Pons (tissue), 1 donor: ENCODE measurements at regions not wholly inside any gene's neighbourhood (a gene's known extent, or its start where the extent isn't known, plus 50 kb on each side); places are given as distances from the start of the nearest gene placed in this dataset.
"Not testable (repeated sequence)": the region's sequence is repeated elsewhere in the genome, so short reads cannot be mapped to it uniquely, and the experiment has no call there.

Experiments
- DNase-seq: peaks from one replicate; pipeline ENCODE4 v3.0.0-alpha.2; 2016; ENCODE audit warnings: low spot score

- no peak for DNase-seq
Measured at GRCh38 chr10:118465300-118465874, 123.3 kb upstream of the FAM204A start.

GRCh38 chr10:118463740-118464139 lies 121.6 kb upstream of the FAM204A start:
- DNase-seq = no peak

DNA sequence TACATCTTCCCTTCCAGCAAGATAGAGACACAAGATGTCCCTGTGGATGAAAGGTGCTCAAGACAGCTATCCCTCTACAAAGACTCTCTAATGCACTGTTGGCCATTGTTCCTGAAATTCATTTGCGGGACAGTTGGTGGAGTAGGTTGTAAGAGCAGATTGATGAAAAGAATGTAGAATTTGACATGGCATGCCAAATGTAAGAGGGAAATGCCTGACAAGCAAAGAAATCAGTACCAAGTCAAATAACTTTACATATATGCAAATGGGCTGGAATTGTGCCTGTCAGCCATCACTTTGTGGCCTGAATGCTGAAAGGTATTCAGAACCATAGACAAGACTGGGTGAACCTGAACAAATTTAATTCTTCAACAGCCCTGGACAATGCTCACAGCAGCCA lies 120.3 kb upstream of the FAM204A start:
- DNase-seq = no peak

DNA sequence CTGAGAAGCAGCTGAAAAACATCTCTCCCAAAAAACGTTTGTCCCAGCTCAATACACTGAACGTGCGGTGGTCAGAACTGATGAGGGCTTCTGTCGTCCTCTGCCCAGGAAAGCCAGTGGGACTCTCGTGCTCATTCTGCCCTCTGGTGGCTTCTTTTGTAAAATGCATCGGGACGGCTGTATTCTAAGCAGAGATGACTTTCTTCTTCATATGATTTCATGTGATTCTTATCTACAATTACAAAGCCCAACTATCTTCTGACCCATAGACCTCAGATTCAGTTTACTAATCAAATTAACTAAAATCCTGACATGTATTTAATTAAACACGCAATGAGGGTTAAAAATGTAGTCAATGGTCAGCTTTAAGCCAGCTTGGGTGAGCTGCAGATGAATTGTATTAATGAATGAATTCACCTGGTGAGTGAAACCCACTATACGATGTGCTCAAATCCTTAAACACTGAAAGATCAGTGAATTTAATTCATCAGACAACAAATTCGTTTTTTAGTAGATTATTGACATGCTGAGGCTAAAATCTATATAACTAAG lies 117.6 kb upstream of the FAM204A start:
- DNase-seq = peak; percentile 70

GRCh38 chr10:118458957-118459641 lies 117.0 kb upstream of the FAM204A start:
- DNase-seq = no peak

DNA sequence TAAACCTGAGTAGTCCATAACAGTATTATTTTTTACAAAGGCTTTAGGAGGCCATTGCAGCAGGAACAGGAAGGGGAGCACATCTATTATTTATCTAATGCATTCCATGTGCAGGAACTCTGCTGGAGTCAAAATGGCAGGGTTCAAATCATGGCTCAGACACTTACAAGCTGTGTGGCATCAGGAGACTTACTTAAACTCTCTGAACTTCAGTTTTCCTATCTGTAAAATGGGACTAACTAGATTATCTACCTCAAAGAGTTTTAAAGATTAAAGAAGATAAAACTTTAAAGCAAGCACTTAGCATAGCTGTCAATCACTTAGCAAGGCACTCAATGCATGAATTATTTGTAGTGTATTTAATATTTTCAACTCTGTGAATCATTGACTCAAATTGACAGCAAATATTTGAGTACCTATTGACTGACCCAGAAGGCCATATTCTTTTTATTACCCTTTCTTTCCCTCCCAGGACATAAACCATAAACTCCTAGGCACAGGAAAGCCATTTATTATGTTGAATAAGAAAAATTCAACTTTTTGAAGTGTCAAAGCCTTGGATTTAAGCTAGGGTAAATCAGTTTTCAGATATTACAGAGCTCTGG lies 115.8 kb upstream of the FAM204A start:
- DNase-seq = no peak

GRCh38 chr10:118455181-118455695 lies 113.1 kb upstream of the FAM204A start:
- no peak for DNase-seq

DNA sequence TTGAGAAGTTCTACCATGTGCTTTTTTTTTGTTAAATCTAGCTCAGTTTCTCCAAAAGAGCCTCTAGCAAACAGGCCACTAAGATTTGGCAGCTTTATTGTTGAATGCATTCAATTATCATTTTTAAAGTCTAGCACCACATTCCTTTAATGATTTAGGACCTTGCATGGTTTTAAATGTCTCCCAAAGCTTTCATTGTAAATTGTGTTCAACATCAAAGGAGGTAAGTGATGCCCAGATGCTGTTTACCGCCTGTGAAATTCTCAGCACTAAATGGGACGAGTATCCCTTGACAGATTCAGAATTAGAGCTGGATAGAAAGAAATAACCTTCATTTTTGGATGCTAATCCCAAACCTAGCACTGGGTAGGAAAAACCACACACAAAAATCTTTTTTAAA lies 112.1 kb upstream of the FAM204A start:
- DNase-seq = no peak

DNA sequence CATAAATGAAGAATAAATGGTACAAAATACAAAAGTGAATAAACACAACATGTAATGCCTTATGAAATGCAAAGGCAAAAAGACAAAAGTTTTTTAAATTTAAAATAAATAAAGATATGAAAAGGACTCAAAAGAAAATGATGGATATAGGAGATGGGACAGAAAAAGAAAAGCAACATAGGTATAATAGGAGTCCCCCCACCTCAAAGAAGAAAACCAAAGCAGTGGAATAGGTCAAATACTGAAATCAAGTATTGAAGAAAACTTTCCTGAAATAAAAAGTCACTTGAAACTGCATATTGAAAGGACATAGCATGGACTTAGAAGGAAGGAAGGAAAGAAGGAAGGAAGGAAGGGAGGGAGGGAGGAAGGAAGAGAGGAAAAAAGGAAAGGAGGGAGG lies 110.0 kb upstream of the FAM204A start:
- DNase-seq = no peak

DNA sequence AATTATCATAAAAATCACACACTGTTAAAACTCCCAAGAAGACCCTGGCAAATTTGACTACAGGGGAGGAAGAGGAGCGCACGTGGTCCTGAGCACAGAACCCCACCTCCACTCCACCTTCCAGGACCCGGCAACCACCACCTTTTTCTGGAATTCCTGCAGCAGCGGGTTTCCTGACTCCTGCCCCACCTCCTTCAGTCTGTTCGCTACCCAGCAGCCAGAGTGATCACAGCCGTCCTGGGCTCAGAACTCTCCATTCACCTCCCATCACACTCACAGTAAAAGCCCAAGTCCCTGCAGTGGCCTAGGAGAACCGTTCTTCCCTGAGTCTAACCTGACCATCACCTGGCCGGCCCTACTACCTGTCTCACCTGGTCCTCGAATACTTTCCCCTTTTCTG lies 107.4 kb upstream of the FAM204A start:
- no peak for DNase-seq

GRCh38 chr10:118448744-118449143 lies 106.6 kb upstream of the FAM204A start:
- DNase-seq = no peak

- DNase-seq = peak; percentile 14
Measured at GRCh38 chr10:118447478-118448270, 105.5 kb upstream of the FAM204A start.

GRCh38 chr10:118445535-118445934 lies 103.4 kb upstream of the FAM204A start:
- no peak for DNase-seq

DNA sequence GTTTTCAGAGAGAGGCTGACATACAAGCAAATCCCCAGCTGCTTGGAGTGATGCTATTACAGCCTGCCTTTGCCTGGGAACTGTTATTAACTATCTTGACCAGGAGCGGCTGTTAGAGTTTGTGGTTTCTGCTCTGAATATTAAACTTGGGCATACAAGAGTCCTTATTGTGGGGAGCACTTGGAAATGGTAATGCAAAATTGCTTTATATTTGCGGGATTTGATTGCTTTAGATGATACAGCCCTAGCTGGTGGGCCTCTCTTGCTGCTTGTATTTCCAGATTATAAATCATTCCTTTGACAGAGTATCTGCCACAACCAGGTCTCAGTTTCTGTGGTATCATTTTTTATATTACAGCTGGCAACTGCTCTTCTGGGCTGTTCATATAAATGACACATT lies 101.9 kb upstream of the FAM204A start:
- DNase-seq = peak; percentile 14

DNA sequence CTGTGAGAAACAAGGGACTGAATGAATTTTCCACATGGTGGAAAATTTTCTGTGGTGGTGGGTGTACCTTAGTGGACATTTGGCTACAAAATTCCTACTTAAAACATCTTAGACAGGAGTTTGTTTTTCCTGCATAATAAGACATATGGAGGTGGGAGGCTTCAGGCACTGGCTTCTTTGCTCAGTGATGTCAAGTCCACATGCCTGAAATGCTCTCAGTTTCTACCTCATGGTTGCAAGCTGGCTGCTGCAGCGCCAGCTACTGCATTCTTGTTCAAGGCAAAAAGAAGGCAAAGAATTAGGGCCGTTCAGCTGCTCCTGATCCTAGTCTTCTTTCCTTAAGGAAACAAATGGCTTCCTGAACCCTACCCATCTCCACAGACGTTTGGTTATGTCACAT lies 99.9 kb upstream of the FAM204A start:
- no peak for DNase-seq

- DNase-seq = no peak
Measured at GRCh38 chr10:118439824-118440223, 97.7 kb upstream of the FAM204A start.

- DNase-seq = no peak
Measured at GRCh38 chr10:118436742-118437141, 94.6 kb upstream of the FAM204A start.

DNA sequence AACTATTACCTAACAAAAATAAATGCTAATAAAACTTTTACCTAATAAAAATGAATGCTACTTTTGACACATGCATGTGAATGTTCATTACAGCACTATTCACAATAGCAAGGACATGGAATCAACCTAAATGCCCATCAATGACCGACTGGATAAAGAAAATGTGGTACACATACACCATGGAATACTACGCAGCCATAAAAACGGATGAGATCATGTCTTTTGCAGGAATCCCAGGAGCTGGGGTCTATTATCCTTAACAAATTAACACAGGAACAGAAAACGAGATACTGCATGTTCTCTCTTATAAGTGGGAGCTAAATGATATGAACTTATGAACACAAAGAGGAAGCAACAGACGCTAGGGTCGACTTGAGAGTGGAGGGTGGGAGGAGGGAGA lies 88.1 kb upstream of the FAM204A start:
- DNase-seq = no peak

GRCh38 chr10:118423800-118424442 lies 81.8 kb upstream of the FAM204A start:
- peak; percentile 52 for DNase-seq

- no peak for DNase-seq
Measured at GRCh38 chr10:118422241-118422640, 80.1 kb upstream of the FAM204A start.

DNA sequence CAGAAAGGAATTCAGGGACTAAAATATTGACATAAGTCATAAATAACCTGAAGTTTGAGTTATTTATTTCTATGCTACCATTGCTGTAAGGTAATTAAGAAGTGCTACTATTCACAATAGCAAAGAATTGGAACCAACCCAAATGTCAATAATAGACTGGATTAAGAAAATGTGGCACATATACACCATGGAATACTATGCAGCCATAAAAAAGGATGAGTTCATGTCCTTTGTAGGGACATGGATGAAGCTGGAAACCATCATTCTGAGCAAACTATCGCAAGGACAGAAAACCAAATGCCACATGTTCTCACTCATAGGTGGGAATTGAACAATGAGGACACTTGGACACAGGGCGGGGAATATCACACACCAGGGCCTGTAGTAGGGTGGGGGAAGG lies 77.9 kb upstream of the FAM204A start:
- not testable (repeated sequence) for DNase-seq

GRCh38 chr10:118412932-118413331 lies 70.8 kb upstream of the FAM204A start:
- DNase-seq = no peak
